Lower leg skin (tissue), 3 donors: ENCODE measurements at regions not wholly inside any gene's neighbourhood (a gene's known extent, or its start where the extent isn't known, plus 50 kb on each side); places are given as distances from the start of the nearest gene placed in this dataset.

Experiments used
- CTCF ChIP-seq, 3 donors: fragments of 450-650 bp; IDR thresholded peaks; one replicate each; pipeline ENCODE4 v1.5.1; 2016; ENCODE audit warnings: antibody characterized with exemption in 3 of 3, mild to moderate bottlenecking in 3 of 3, moderate library complexity in 2 of 3
- POLR2A ChIP-seq, 2 donors: fragments of 450-650 bp; IDR thresholded peaks; one replicate each; pipeline ENCODE4 v1.6.1; 2016 to 2017; ENCODE audit warnings: antibody characterized with exemption in 2 of 2, mild to moderate bottlenecking in 1 of 2, moderate library complexity in 1 of 2

- no peak for TF ChIP-seq POLR2A (IDR thresholded peaks at IDR 0.05)
- no peak for TF ChIP-seq CTCF (IDR thresholded peaks at IDR 0.05)
These were observed 62.6 kb upstream of the WNT7B start for GRCh38 chr22:46039535-46039934.
